EL (cell line): ENCODE measurements at regions not wholly inside any gene's neighbourhood (a gene's known extent, or its start where the extent isn't known, plus 50 kb on each side); places are given as distances from the start of the nearest gene placed in this dataset.
"Not testable (repeated sequence)": the region's sequence is repeated elsewhere in the genome, so short reads cannot be mapped to it uniquely, and the experiment has no call there.

Source experiments
- DNase-seq: peaks from one replicate; pipeline ENCODE4 v3.0.0-alpha.2; 2016

- DNase-seq: no peak
Measured at GRCh38 chr4:148730082-148730640, 287.9 kb upstream of the NR3C2 start.

- no peak for DNase-seq
Measured at GRCh38 chr4:148717988-148718387, 275.8 kb upstream of the NR3C2 start.

DNA sequence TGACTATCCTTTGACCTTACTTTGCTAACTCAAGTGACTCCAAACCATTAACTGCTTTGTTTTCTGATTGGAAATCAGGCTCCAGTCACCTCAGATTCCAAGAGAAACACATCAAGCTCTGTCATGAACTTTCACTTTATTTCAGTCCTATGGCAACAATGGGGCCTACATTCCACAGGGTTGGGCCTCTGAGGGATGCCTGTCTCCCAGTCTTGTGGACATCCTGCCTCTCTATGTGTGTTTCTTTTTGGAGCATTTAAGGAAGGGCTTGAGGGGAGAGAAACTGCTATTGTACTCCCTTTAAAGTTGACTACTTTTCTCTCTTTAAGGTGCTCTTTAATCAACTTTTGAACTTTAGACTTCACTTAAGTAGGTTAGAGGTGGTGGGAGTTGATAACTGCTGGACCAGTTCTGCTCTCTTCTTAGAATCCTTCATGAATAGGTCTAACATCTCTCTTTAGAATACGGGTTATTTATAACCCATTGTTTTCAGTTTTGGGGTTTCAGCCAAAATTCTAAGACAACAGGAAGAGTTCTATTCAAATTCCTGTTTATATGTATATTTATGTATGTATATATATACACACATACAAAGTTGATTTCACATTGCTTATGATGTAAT, 274.3 kb upstream of the NR3C2 start:
- DNase-seq: no peak

- DNase-seq: no peak
Measured at GRCh38 chr4:148704291-148704690, 262.1 kb upstream of the NR3C2 start.

GRCh38 chr4:148694702-148695101, 252.5 kb upstream of the NR3C2 start:
- DNase-seq: no peak

DNA sequence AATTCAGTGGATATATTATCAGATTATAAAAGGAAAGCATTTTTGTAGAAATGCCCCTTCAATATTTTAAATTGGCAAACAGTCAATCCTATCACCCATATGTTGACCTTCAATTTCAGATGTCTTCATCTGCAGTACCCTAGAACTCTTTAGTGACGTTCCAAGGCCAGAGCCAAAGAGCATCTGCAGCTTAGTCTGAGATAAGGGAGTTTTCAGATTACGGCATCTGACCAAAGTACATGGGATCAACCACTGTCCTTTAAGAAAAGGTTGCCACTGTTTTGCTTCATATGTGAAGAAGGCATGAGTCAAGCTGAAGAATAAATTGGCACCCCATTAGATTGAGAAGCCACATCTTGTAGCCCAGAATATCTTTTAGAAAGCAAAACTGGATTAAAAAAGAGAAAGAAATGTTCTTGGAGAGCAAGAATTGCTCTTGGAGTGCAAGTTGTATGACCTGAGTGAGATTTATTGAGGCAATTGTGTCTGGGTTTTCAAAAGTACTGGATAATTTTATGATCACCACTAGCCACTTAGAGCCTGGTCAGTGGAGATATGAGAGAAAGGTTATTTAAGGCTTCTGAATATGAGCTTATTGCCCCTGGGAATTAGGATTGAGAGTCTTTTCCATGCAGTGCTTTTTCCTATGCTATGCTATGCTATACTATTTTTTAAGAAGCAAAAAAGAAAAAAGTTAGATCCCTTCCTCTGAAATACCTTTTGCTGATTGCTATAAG, 251.9 kb upstream of the NR3C2 start:
- no peak for DNase-seq

GRCh38 chr4:148692242-148692641, 250.0 kb upstream of the NR3C2 start:
- no peak for DNase-seq

- no peak for DNase-seq
Measured at GRCh38 chr4:148686449-148686848, 244.2 kb upstream of the NR3C2 start.

- DNase-seq: no peak
Measured at GRCh38 chr4:148684638-148685037, 242.4 kb upstream of the NR3C2 start.

GRCh38 chr4:148680884-148681283, 238.7 kb upstream of the NR3C2 start:
- no peak for DNase-seq

GRCh38 chr4:148676344-148676743, 234.1 kb upstream of the NR3C2 start:
- no peak for DNase-seq

GRCh38 chr4:148674876-148675275, 232.7 kb upstream of the NR3C2 start:
- no peak for DNase-seq

GRCh38 chr4:148664636-148665035, 222.4 kb upstream of the NR3C2 start:
- DNase-seq: no peak

DNA sequence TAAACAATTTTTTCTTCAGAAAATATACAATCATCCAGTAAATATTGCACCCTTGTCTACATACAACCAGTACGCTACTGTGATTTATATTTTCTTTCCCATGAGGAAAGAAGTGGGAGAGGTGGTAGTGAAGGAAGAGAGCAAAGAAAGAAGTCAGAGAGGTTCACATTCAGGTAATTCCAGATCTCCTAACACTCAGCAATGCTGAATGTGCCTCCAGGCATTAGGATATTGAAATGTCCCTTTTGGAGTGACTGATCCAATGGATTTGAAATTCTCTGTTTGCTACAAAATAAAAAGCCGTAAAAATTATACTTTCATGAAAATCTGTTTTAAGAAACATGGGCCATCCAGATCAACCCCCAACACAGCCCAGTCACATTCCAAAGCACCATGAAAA, 211.9 kb upstream of the NR3C2 start:
- no peak for DNase-seq

DNA sequence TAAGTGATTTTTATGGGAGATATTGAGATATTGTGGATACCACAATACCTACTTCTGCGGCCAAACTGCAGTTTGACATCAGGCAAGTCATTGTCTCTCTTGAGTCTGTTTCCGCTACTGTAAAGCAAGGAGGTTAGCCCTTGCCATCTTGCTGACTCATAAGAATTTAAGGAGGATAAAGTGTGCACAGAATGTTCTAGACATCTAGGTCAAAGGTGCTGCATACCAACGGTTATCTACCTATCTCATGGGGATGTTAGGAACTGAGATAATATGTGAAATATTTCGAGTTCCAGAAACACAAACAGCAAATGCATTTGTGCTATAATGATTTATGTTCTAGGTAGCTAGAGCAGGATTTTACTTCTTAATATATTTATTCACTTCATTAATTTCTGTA, 211.5 kb upstream of the NR3C2 start:
- no peak for DNase-seq

DNA sequence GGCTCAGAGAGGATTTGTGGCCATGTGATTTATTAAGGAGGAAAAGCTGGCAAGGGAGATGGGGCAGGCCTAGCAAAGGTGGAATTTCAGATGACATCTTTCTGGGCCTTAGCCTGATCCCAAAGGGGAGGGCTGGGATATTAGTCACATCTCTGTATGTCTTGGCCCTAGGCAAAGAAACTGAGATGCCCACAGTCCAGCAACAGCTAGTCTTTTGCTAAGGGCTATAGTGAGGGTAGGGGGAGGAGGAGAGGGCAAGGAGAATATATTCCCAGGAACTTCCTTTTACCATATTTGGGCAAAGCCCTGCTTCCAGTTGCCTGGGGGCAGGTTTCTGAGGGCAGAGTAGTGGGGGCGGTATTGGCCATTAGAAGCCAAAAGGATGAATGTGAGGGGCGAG, 209.8 kb upstream of the NR3C2 start:
- no peak for DNase-seq

- DNase-seq: no peak
Measured at GRCh38 chr4:148649652-148650331, 207.6 kb upstream of the NR3C2 start.

- DNase-seq: no peak
Measured at GRCh38 chr4:148643851-148644250, 201.6 kb upstream of the NR3C2 start.

DNA sequence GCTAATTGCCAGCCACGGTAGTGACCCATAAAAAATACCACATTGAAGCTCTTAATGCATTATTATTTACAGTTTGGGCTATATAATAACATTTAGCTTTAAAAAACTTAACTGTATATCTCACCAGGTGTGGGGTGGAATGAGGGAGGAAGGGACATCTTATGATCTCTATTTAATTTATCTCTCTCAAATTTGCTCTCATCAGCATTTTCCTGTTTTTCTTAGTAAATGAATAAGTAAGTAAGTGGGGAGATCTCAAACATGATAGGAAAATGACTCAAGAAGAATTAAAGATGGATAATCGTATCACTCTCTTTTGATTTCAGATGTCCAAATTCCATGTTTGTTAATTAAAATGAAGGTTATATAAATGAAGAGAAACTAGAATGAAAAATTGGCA, 200.7 kb upstream of the NR3C2 start:
- no peak for DNase-seq

DNA sequence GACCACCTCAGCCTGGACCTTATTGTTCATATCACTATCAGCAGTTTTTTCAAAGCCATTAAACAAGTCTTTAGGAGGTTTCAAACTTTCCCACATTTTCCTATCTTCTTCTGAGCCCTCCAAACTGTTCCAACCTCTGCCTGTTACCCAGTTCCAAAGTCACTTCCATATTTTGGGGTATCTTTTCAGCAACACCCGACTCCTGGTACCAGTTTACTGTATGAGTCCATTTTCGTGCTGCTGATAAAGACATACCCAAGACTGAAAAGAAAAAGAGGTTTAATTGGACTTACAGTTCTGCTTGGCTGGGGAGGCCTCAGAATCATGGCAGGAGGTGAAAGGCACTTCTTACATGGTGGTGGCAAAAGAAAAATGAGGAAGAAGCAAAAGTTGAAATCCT, 195.9 kb upstream of the NR3C2 start:
- DNase-seq: not testable (repeated sequence)

DNA sequence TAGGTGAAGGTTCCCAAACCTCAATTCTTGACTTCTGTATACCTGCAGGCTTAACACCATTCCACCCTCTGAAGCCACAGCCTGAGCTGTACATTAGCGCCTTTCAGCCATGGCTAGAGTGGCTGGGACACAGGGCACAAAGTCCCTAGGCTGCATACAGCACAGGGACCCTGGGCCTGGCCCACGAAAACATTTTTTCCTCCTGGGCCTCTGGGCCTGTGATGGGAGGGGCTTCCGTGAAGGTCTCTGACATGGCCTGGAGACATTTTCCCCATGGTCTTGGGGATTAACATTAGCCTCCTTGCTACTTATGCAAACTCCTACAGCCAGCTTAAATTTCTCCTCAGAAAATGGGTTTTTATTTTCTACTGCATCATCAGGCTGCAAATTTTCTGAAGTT, 195.2 kb upstream of the NR3C2 start:
- DNase-seq: not testable (repeated sequence)

DNA sequence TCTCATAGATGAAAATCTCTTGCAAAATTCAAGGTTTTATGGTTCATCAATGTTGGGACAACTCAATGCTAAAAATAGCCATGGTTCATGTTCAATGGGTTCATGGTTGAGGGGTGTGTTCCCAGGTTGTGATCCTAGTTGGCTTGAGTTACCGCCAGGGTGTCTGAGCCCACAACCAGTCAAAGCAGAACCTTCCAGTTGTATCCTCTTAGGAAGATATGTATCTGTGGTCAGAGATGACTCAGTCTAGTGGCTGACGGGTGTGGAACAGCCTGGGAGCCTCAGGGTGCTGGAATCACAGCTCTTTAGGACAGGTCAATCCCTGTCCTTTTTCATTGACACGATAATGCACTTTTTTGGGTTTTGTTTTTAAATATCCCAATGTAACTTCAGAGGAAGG, 192.3 kb upstream of the NR3C2 start:
- DNase-seq: peak; percentile 11

- DNase-seq: no peak
Measured at GRCh38 chr4:148633720-148634119, 191.5 kb upstream of the NR3C2 start.

DNA sequence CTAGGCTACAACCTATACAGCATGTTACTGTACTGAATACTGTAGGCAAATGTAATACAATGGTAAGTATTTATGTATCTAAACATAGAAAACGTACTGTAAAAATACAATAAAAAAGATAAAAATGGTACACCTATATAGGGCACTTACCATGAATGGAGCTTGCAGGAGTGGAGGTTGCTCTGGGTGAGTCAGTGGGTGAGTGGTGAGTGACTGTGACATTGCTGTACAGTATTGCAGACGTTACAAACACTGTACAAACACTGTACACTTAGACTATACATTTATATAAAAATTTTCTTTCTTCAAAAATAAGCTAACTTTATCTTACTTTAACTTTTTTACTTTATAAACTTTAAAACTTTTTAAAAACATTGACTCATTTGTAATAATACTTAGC, 190.3 kb upstream of the NR3C2 start:
- DNase-seq: no peak
